Suprapubic skin (tissue), 4 donors: ENCODE measurements at regions not wholly inside any gene's neighbourhood (a gene's known extent, or its start where the extent isn't known, plus 50 kb on each side); places are given as distances from the start of the nearest gene placed in this dataset.

Experiments
- EP300 ChIP-seq: sonication (generic); formaldehyde crosslinking; IDR thresholded peaks from one replicate; pipeline ENCODE4 v1.6.1; 2017; ENCODE audit warnings: antibody characterized with exemption
- POLR2AphosphoS5 ChIP-seq, 3 donors: sonication (generic); formaldehyde crosslinking; IDR thresholded peaks; one replicate each; pipeline ENCODE4 v1.6.1; 2017; ENCODE audit warnings: antibody characterized with exemption in 3 of 3
- TF ChIP-seq, protein P1 (sequence below), 2 donors: fragments of 200-600 bp in 1 of 2; fragments of 450-650 bp in 1 of 2; sonication (generic) in 1 of 2; IDR thresholded peaks; one replicate each; pipeline ENCODE4 v1.5.1; 2016 to 2019; ENCODE audit warnings: antibody characterized with exemption in 2 of 2, mild to moderate bottlenecking in 1 of 2, moderate library complexity in 1 of 2

DNA sequence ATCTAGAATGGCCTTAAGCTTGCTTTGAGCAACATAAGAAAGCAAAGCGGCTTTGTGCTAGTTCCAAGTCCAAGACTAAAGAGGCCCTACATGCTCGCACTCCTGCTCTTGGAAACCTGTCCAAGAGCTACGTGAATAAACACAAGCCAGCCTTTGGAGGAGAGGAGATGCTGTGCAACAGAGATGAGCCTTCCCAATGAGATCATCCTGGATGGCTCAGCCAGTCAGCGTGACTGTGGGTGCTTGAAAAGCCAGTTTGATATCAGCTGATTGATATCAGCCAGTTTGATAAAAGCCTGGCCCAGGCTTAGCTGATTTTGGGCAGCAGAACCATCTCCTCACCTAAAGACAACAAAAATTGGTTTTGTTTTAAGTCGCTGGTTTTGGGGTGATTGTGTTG is 481.0 kb upstream of the DSEL start:
- TF ChIP-seq, protein P1, sequence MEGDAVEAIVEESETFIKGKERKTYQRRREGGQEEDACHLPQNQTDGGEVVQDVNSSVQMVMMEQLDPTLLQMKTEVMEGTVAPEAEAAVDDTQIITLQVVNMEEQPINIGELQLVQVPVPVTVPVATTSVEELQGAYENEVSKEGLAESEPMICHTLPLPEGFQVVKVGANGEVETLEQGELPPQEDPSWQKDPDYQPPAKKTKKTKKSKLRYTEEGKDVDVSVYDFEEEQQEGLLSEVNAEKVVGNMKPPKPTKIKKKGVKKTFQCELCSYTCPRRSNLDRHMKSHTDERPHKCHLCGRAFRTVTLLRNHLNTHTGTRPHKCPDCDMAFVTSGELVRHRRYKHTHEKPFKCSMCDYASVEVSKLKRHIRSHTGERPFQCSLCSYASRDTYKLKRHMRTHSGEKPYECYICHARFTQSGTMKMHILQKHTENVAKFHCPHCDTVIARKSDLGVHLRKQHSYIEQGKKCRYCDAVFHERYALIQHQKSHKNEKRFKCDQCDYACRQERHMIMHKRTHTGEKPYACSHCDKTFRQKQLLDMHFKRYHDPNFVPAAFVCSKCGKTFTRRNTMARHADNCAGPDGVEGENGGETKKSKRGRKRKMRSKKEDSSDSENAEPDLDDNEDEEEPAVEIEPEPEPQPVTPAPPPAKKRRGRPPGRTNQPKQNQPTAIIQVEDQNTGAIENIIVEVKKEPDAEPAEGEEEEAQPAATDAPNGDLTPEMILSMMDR (IDR thresholded peaks at IDR 0.05) = no peak
- TF ChIP-seq EP300 = no peak
- TF ChIP-seq POLR2AphosphoS5 (IDR thresholded peaks at IDR 0.05) = no peak
